Activated naive CD4-positive, alpha-beta T cell treated with anti-CD3 and anti-CD28 coated beads, Interleukin-2, amount 10 ng/mL, durations not matched to agents 7 days and 5 days (primary cell): ENCODE measurements at regions not wholly inside any gene's neighbourhood (a gene's known extent, or its start where the extent isn't known, plus 50 kb on each side); places are given as distances from the start of the nearest gene placed in this dataset.
"Not testable (repeated sequence)": the region's sequence is repeated elsewhere in the genome, so short reads cannot be mapped to it uniquely, and the experiment has no call there.

ENCODE experiments used
- CTCF ChIA-PET: fragments of 350-600 bp; sonication (Branson Sonifier 250); formaldehyde crosslinking; loops from one replicate; lab custom pipeline; 2021; ENCODE audit warnings: antibody characterized with exemption; lab: Charles Lee
- DNase-seq: peaks from one replicate; pipeline ENCODE4 v3.0.0-alpha.2; 2020
- H3K27ac Mint-ChIP-seq: one replicate; pipeline ENCODE4 v1.8.0; 2021; ENCODE audit warnings: mild to moderate bottlenecking, moderate library complexity, mixed read lengths
- H3K27me3 Mint-ChIP-seq: one replicate; pipeline ENCODE4 v1.8.0; 2021; ENCODE audit warnings: mild to moderate bottlenecking, mixed read lengths
- H3K36me3 Mint-ChIP-seq: one replicate; pipeline ENCODE4 v1.8.0; 2021; ENCODE audit warnings: mixed read lengths
- H3K4me1 Mint-ChIP-seq: one replicate; pipeline ENCODE4 v1.8.0; 2021; ENCODE audit warnings: mixed read lengths
- H3K4me3 Mint-ChIP-seq: one replicate; pipeline ENCODE4 v1.8.0; 2021; ENCODE audit warnings: mild to moderate bottlenecking, moderate library complexity, mixed read lengths
- H3K9me3 Mint-ChIP-seq: one replicate; pipeline ENCODE4 v1.8.0; 2021; ENCODE audit warnings: mixed read lengths

GRCh38 chr2:44051593-44052347 is 56.0 kb upstream of the LRPPRC start:
- H3K4me1 Mint-ChIP-seq, result no peaks in the 10 kb centered on the region
- no peak overlapping the region for H3K27ac Mint-ChIP-seq
- CTCF ChIA-PET, result interaction anchor here (1.8 kb wide), 1 partner anchor 8 kb away, joined by 6 read pairs; no protein-coding TSS in a partner anchor
- peaks cover 10% of the 10 kb centered on the region for H3K27me3 Mint-ChIP-seq
- H3K36me3 Mint-ChIP-seq, result no peaks in the 10 kb centered on the region
- no peaks in the 10 kb centered on the region for H3K9me3 Mint-ChIP-seq
- no peak overlapping the region for H3K4me3 Mint-ChIP-seq
- no peak for DNase-seq

- H3K9me3 Mint-ChIP-seq, result no peaks in the 10 kb centered on the region
- no peaks in the 10 kb centered on the region for H3K4me1 Mint-ChIP-seq
- H3K27ac Mint-ChIP-seq, result no peak overlapping the region
- no peaks in the 10 kb centered on the region for H3K36me3 Mint-ChIP-seq
- no peak for DNase-seq
- H3K27me3 Mint-ChIP-seq, result peaks cover 5% of the 10 kb centered on the region
- CTCF ChIA-PET, result interaction anchor here (1.8 kb wide), 1 partner anchor 8 kb away, joined by 6 read pairs; no protein-coding TSS in a partner anchor
- H3K4me3 Mint-ChIP-seq, result no peak overlapping the region
Measured at GRCh38 chr2:44052584-44052983, 56.8 kb upstream of the LRPPRC start.

GRCh38 chr2:44053052-44053451 is 57.3 kb upstream of the LRPPRC start:
- Mint-ChIP-seq H3K36me3 (no peaks in the 10 kb centered on the region), H3K4me3 (no peak overlapping the region), H3K4me1 (no peaks in the 10 kb centered on the region), H3K27ac (no peak overlapping the region), H3K9me3 (no peaks in the 10 kb centered on the region), H3K27me3 (peaks cover 5% of the 10 kb centered on the region)
- CTCF ChIA-PET, result interaction anchor here (1.8 kb wide), 1 partner anchor 9 kb away, joined by 6 read pairs; no protein-coding TSS in a partner anchor
- DNase-seq, result no peak

GRCh38 chr2:44053456-44053855 is 57.7 kb upstream of the LRPPRC start:
- no peak overlapping the region for H3K27ac Mint-ChIP-seq
- H3K4me3 Mint-ChIP-seq, result no peak overlapping the region
- H3K9me3 Mint-ChIP-seq, result no peaks in the 10 kb centered on the region
- H3K36me3 Mint-ChIP-seq, result no peaks in the 10 kb centered on the region
- no peak for DNase-seq
- H3K27me3 Mint-ChIP-seq, result peaks cover 5% of the 10 kb centered on the region
- CTCF ChIA-PET, result interaction anchor here (1.0 to 1.8 kb wide), 1 partner anchor 9 kb away, joined by 6 to 7 read pairs; no protein-coding TSS in a partner anchor
- H3K4me1 Mint-ChIP-seq, result no peaks in the 10 kb centered on the region

- CTCF ChIA-PET, result no interaction called here
- H3K36me3 Mint-ChIP-seq, result no peaks in the 10 kb centered on the region
- H3K4me1 Mint-ChIP-seq, result no peaks in the 10 kb centered on the region
Measured at GRCh38 chr2:44055229-44055628, 59.4 kb upstream of the LRPPRC start.

GRCh38 chr2:44055664-44056063 is 59.9 kb upstream of the LRPPRC start:
- Mint-ChIP-seq H3K9me3 (no peaks in the 10 kb centered on the region), H3K27ac (no peak overlapping the region), H3K4me3 (no peak overlapping the region), H3K4me1 (no peaks in the 10 kb centered on the region), H3K27me3 (peaks cover 5% of the 10 kb centered on the region), H3K36me3 (no peaks in the 10 kb centered on the region)
- CTCF ChIA-PET, result no interaction called here
- DNase-seq, result no peak

More at GRCh38 chr2:44055229-44055628, 59.4 kb upstream of the LRPPRC start:
- Mint-ChIP-seq H3K27me3 (peaks cover 5% of the 10 kb centered on the region), H3K9me3 (no peaks in the 10 kb centered on the region), H3K4me3 (no peak overlapping the region), H3K27ac (no peak overlapping the region)
- no peak for DNase-seq

GRCh38 chr2:44056947-44057346 is 61.2 kb upstream of the LRPPRC start:
- Mint-ChIP-seq H3K4me3 (no peak overlapping the region), H3K4me1 (no peaks in the 10 kb centered on the region), H3K9me3 (no peaks in the 10 kb centered on the region), H3K36me3 (no peaks in the 10 kb centered on the region), H3K27ac (no peak overlapping the region), H3K27me3 (peaks cover 5% of the 10 kb centered on the region)
- CTCF ChIA-PET, result no interaction called here
- no peak for DNase-seq

- H3K4me1 Mint-ChIP-seq, H3K9me3 Mint-ChIP-seq, CTCF ChIA-PET, H3K4me3 Mint-ChIP-seq, DNase-seq, H3K27ac Mint-ChIP-seq, H3K36me3 Mint-ChIP-seq, H3K27me3 Mint-ChIP-seq: not testable (repeated sequence)
Measured at GRCh38 chr2:44060286-44060685, 64.5 kb upstream of the LRPPRC start.

GRCh38 chr2:44060990-44061389 is 65.2 kb upstream of the LRPPRC start:
- DNase-seq, result no peak
- no peaks in the 10 kb centered on the region for H3K36me3 Mint-ChIP-seq
- no peaks in the 10 kb centered on the region for H3K9me3 Mint-ChIP-seq
- peaks cover 10% of the 10 kb centered on the region for H3K27me3 Mint-ChIP-seq
- CTCF ChIA-PET, result no interaction called here
- no peak overlapping the region for H3K4me3 Mint-ChIP-seq
- no peak overlapping the region for H3K27ac Mint-ChIP-seq
- no peaks in the 10 kb centered on the region for H3K4me1 Mint-ChIP-seq

- Mint-ChIP-seq H3K36me3 (no peaks in the 10 kb centered on the region), H3K4me3 (no peak overlapping the region), H3K9me3 (no peaks in the 10 kb centered on the region), H3K4me1 (no peaks in the 10 kb centered on the region), H3K27ac (no peak overlapping the region), H3K27me3 (peaks cover 10% of the 10 kb centered on the region)
- DNase-seq, result no peak
- CTCF ChIA-PET, result no interaction called here
Measured at GRCh38 chr2:44061469-44061868, 65.7 kb upstream of the LRPPRC start.

GRCh38 chr2:44061876-44062275 is 66.1 kb upstream of the LRPPRC start:
- peaks cover 10% of the 10 kb centered on the region for H3K27me3 Mint-ChIP-seq
- no peak overlapping the region for H3K4me3 Mint-ChIP-seq
- DNase-seq, result no peak
- H3K36me3 Mint-ChIP-seq, result no peaks in the 10 kb centered on the region
- no peaks in the 10 kb centered on the region for H3K4me1 Mint-ChIP-seq
- no peak overlapping the region for H3K27ac Mint-ChIP-seq
- no peaks in the 10 kb centered on the region for H3K9me3 Mint-ChIP-seq
- CTCF ChIA-PET, result no interaction called here

GRCh38 chr2:44063033-44063432 is 67.2 kb upstream of the LRPPRC start:
- Mint-ChIP-seq H3K9me3 (no peaks in the 10 kb centered on the region), H3K36me3 (no peaks in the 10 kb centered on the region), H3K4me3 (no peak overlapping the region), H3K4me1 (no peaks in the 10 kb centered on the region), H3K27ac (no peak overlapping the region), H3K27me3 (peaks cover 10% of the 10 kb centered on the region)
- DNase-seq, result no peak
- CTCF ChIA-PET, result no interaction called here

GRCh38 chr2:44064281-44064680 is 68.5 kb upstream of the LRPPRC start:
- H3K27me3 Mint-ChIP-seq, H3K4me3 Mint-ChIP-seq, H3K27ac Mint-ChIP-seq, H3K36me3 Mint-ChIP-seq, DNase-seq, H3K4me1 Mint-ChIP-seq, H3K9me3 Mint-ChIP-seq, CTCF ChIA-PET: not testable (repeated sequence)

GRCh38 chr2:44067012-44067790 is 71.4 kb upstream of the LRPPRC start:
- H3K4me3 Mint-ChIP-seq, H3K27ac Mint-ChIP-seq, H3K27me3 Mint-ChIP-seq, H3K36me3 Mint-ChIP-seq, H3K9me3 Mint-ChIP-seq, H3K4me1 Mint-ChIP-seq, DNase-seq, CTCF ChIA-PET: not testable (repeated sequence)

- H3K36me3 Mint-ChIP-seq, H3K4me1 Mint-ChIP-seq, DNase-seq, H3K27ac Mint-ChIP-seq, H3K27me3 Mint-ChIP-seq, H3K9me3 Mint-ChIP-seq, CTCF ChIA-PET, H3K4me3 Mint-ChIP-seq: not testable (repeated sequence)
Measured at GRCh38 chr2:44067791-44068181, 72.0 kb upstream of the LRPPRC start.
